MM.1S (cell line): ENCODE measurements at regions not wholly inside any gene's neighbourhood (a gene's known extent, or its start where the extent isn't known, plus 50 kb on each side); places are given as distances from the start of the nearest gene placed in this dataset.

Experiments used
- DNase-seq: peaks from one replicate; pipeline ENCODE4 v3.0.0-alpha.2; 2015
- H2AFZ ChIP-seq: fragments of 300-600 bp; sonication (generic); 2 replicates; pipeline ENCODE4 v1.6.0; 2016; ENCODE audit warnings: antibody characterized with exemption, low read length
- H3F3A ChIP-seq: fragments of 300-600 bp; sonication (generic); 2 replicates; pipeline ENCODE4 v1.6.1; 2016; ENCODE audit warnings: mild to moderate bottlenecking, antibody characterized with exemption, low read length, moderate library complexity, mixed read lengths; ENCODE audit not compliant: insufficient read depth
- H3K27ac ChIP-seq: fragments of 300-600 bp; sonication (generic); 2 replicates; pipeline ENCODE4 v1.5.1; 2016; ENCODE audit warnings: mild to moderate bottlenecking, low read length
- H3K27me3 ChIP-seq: fragments of 300-600 bp; sonication (generic); replicated peaks from 2 replicates; pipeline ENCODE4 v1.6.0; 2016; ENCODE audit warnings: low read length; ENCODE audit not compliant: insufficient read depth
- H3K36me3 ChIP-seq: fragments of 300-600 bp; sonication (generic); replicated peaks from 2 replicates; pipeline ENCODE4 v1.6.1; 2016; ENCODE audit warnings: mild to moderate bottlenecking, low read length, mixed read lengths; ENCODE audit not compliant: insufficient read depth
- H3K4me1 ChIP-seq: fragments of 300-600 bp; sonication (generic); 2 replicates; pipeline ENCODE4 v1.6.1; 2016; ENCODE audit warnings: low read length, mixed read lengths
- H3K4me2 ChIP-seq: fragments of 300-600 bp; sonication (generic); 2 replicates; pipeline ENCODE4 v1.6.0; 2016; ENCODE audit warnings: low read depth, low read length
- H3K4me3 ChIP-seq: fragments of 300-600 bp; sonication (generic); 2 replicates; pipeline ENCODE4 v1.5.1; 2016; ENCODE audit warnings: low read length, mixed read lengths
- H3K79me2 ChIP-seq: fragments of 300-600 bp; sonication (generic); 2 replicates; pipeline ENCODE4 v1.6.1; 2016; ENCODE audit warnings: mixed run types, low read length, mixed read lengths
- H3K9ac ChIP-seq: fragments of 300-600 bp; sonication (generic); 2 replicates; pipeline ENCODE4 v1.6.1; 2016; ENCODE audit warnings: low read length, mixed read lengths
- H3K9me2 ChIP-seq: fragments of 300-600 bp; sonication (generic); replicated peaks from 2 replicates; pipeline ENCODE4 v1.6.1; 2016; ENCODE audit warnings: mild to moderate bottlenecking, low read length, mixed read lengths; ENCODE audit not compliant: insufficient read depth
- H3K9me3 ChIP-seq: fragments of 300-600 bp; sonication (generic); replicated peaks from 2 replicates; pipeline ENCODE4 v1.6.1; 2016; ENCODE audit warnings: mild to moderate bottlenecking, low read length, mixed read lengths; ENCODE audit not compliant: insufficient read depth
- H4K20me1 ChIP-seq: fragments of 300-600 bp; sonication (generic); 2 replicates; pipeline ENCODE4 v1.6.1; 2016; ENCODE audit warnings: mild to moderate bottlenecking, low read length, moderate library complexity, mixed read lengths; ENCODE audit not compliant: insufficient read depth
- EZH2 ChIP-seq: fragments of 300-600 bp; sonication (generic); optimal IDR thresholded peaks from 2 replicates; pipeline ENCODE3; 2017; ENCODE audit warnings: low read depth, mild to moderate bottlenecking, antibody characterized with exemption, low read length, mixed read lengths
- EZH2phosphoT487 ChIP-seq: fragments of 300-600 bp; sonication (generic); IDR thresholded peaks from 2 replicates; pipeline ENCODE4 v1.6.1; 2018; ENCODE audit warnings: antibody characterized with exemption, low read length
- TF ChIP-seq, protein P1 (sequence below): fragments of 300-600 bp; sonication (generic); IDR thresholded peaks from 2 replicates; pipeline ENCODE4 v1.5.1; 2016; ENCODE audit warnings: antibody characterized with exemption, low read length, mixed read lengths

DNA sequence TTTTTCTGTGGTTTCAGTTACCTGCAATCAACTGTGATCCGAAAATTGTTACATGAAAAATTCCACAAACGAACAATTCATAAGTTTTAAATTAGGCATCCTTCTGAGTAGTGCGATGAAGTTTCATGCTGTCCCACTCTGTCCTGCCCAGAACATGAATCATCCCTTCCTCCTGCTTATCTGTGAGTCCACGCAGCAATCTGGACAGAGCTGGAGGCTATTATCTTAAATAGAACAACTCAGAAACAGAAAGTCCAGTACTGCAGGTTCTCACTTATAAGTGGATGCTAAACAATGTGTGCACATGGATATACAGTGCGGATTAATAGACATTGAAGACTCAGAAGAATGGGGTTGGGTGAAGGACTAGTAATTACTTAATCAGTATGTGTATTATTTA, 583.7 kb upstream of the SPRY2 start:
- H3K4me1 ChIP-seq = no peaks in the 10 kb centered on the region
- no peak overlapping the region for H3K9ac ChIP-seq
- H3K4me2 ChIP-seq = no peak overlapping the region
- H2AFZ ChIP-seq = no peak overlapping the region
- no peaks in the 10 kb centered on the region for H4K20me1 ChIP-seq
- H3K36me3 ChIP-seq = no peaks in the 10 kb centered on the region
- H3K9me2 ChIP-seq = no peaks in the 10 kb centered on the region
- TF ChIP-seq, protein P1, sequence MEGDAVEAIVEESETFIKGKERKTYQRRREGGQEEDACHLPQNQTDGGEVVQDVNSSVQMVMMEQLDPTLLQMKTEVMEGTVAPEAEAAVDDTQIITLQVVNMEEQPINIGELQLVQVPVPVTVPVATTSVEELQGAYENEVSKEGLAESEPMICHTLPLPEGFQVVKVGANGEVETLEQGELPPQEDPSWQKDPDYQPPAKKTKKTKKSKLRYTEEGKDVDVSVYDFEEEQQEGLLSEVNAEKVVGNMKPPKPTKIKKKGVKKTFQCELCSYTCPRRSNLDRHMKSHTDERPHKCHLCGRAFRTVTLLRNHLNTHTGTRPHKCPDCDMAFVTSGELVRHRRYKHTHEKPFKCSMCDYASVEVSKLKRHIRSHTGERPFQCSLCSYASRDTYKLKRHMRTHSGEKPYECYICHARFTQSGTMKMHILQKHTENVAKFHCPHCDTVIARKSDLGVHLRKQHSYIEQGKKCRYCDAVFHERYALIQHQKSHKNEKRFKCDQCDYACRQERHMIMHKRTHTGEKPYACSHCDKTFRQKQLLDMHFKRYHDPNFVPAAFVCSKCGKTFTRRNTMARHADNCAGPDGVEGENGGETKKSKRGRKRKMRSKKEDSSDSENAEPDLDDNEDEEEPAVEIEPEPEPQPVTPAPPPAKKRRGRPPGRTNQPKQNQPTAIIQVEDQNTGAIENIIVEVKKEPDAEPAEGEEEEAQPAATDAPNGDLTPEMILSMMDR = no peak
- no peak for TF ChIP-seq EZH2
- no peak for TF ChIP-seq EZH2phosphoT487
- H3K27me3 ChIP-seq = no peaks in the 10 kb centered on the region
- no peaks in the 10 kb centered on the region for H3K9me3 ChIP-seq
- no peaks in the 10 kb centered on the region for H3F3A ChIP-seq
- H3K79me2 ChIP-seq = no peaks in the 10 kb centered on the region
- no peak overlapping the region for H3K27ac ChIP-seq
- H3K4me3 ChIP-seq = no peak overlapping the region
- DNase-seq = no peak

DNA sequence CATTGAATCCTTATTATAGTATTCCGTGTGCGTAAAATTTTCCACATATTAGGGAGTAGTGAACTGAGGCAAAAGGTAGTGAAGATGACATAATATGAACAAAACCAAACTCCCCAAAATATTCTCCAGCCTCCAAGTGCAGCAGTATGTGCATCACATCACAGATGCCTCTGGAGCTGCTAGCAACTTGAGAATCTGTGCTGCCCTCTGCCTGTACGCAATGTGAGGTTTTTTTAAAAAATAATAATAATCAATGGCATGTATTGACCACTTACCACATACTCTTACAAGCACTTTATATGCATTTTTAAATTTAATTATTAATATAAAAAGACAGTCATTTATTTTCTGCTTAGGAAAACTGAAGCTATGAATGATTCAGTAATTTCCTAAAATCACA, 583.0 kb upstream of the SPRY2 start:
- no peak overlapping the region for H3K4me2 ChIP-seq
- no peak overlapping the region for H3K9ac ChIP-seq
- no peaks in the 10 kb centered on the region for H3F3A ChIP-seq
- H2AFZ ChIP-seq = no peak overlapping the region
- H4K20me1 ChIP-seq = no peaks in the 10 kb centered on the region
- no peaks in the 10 kb centered on the region for H3K36me3 ChIP-seq
- H3K4me3 ChIP-seq = no peak overlapping the region
- H3K27ac ChIP-seq = no peak overlapping the region
- TF ChIP-seq EZH2phosphoT487 (no peak), EZH2 (no peak)
- TF ChIP-seq, protein P1 = no peak
- no peaks in the 10 kb centered on the region for H3K9me2 ChIP-seq
- H3K27me3 ChIP-seq = no peaks in the 10 kb centered on the region
- H3K4me1 ChIP-seq = no peaks in the 10 kb centered on the region
- no peak for DNase-seq
- H3K9me3 ChIP-seq = no peaks in the 10 kb centered on the region
- no peaks in the 10 kb centered on the region for H3K79me2 ChIP-seq

DNA sequence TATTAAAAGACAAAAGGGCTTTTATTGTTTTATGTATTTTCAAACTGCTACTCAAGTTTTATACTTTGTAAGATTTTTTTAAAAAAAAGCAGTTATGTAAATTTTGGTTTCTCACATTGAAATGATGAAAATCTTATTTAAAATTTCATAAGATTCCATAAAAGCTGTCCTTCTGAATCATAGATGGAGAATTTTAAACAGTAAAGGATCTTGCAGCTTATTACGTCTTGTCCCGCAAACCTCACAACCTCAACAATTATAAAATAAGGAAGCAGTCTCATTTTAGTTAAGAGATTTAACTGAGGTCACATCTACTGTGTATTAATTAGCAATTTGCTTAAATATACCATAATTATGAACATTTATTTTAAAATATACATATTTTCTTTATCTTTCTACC, 581.0 kb upstream of the SPRY2 start:
- no peaks in the 10 kb centered on the region for H3F3A ChIP-seq
- no peak overlapping the region for H3K4me2 ChIP-seq
- H3K9me2 ChIP-seq = no peaks in the 10 kb centered on the region
- no peak overlapping the region for H2AFZ ChIP-seq
- H4K20me1 ChIP-seq = no peaks in the 10 kb centered on the region
- no peaks in the 10 kb centered on the region for H3K9me3 ChIP-seq
- no peak overlapping the region for H3K9ac ChIP-seq
- no peaks in the 10 kb centered on the region for H3K4me1 ChIP-seq
- no peaks in the 10 kb centered on the region for H3K79me2 ChIP-seq
- H3K27ac ChIP-seq = no peak overlapping the region
- H3K36me3 ChIP-seq = no peaks in the 10 kb centered on the region
- no peak overlapping the region for H3K4me3 ChIP-seq
- no peaks in the 10 kb centered on the region for H3K27me3 ChIP-seq
- no peak for TF ChIP-seq EZH2phosphoT487
- no peak for TF ChIP-seq EZH2
- TF ChIP-seq, protein P1 = no peak
- no peak for DNase-seq
